GM12878 (cell line): ENCODE measurements at regions not wholly inside any gene's neighbourhood (a gene's known extent, or its start where the extent isn't known, plus 50 kb on each side); places are given as distances from the start of the nearest gene placed in this dataset.

Experiments used
- ATAC-seq: fragments of 200-7000 bp; cut with Tn5 transposase; 3 replicates; pipeline ENCODE4 v1.9.1; 2020; ENCODE audit warnings: mild to moderate bottlenecking, moderate library complexity
- BruUV-seq: library from RNA; stranded (reverse); fragments of 400-500 nt; replicated peaks from 2 replicates; lab custom pipeline; 2021; lab: Mats Ljungman, UMichigan
- CTCF ChIA-PET: fragments of 300-600 bp; sonication (Branson Sonifier 250); formaldehyde crosslinking; extraction: SDS; loops from one replicate; lab custom pipeline; 2021; ENCODE audit warnings: inconsistent platforms; lab: Yijun Ruan, JAX
- POLR2A ChIA-PET: fragments of 350-600 bp; formaldehyde crosslinking; extraction: SDS; loops from one replicate; lab custom pipeline; 2021; ENCODE audit warnings: inconsistent platforms; lab: Charles Lee
- RAD21 ChIA-PET: fragments of 300-600 bp; sonication (Branson Sonifier 250); formaldehyde crosslinking; loops from one replicate; lab custom pipeline; 2023; ENCODE audit warnings: antibody characterized with exemption; ENCODE audit not compliant: unreplicated experiment; lab: Charles Lee
- SMC1A ChIA-PET: fragments of 300-600 bp; sonication (Branson Sonifier 250); formaldehyde crosslinking; loops from one replicate; lab custom pipeline; 2023; ENCODE audit not compliant: unreplicated experiment, uncharacterized antibody; lab: Charles Lee
- DNase-seq: peaks from one replicate; pipeline ENCODE4 v3.0.0-alpha.2; 2011; ENCODE audit warnings: low read depth, low spot score
- FAIRE-seq: peaks from 3 replicates; lab custom pipeline; 2011; peaks lifted over from hg19 to GRCh38; lab: Jason Lieb, UNC
- H2AFZ ChIP-seq: 2 replicates; pipeline ENCODE4 v1.6.0; 2011; ENCODE audit warnings: low read depth, low read length, control low read depth; ENCODE audit not compliant: control insufficient read depth
- H3K27ac ChIP-seq: 2 replicates; pipeline ENCODE4 v1.5.1; 2011; ENCODE audit warnings: control low read depth; ENCODE audit not compliant: control insufficient read depth, insufficient read depth
- H3K27me3 ChIP-seq, 2 experiments: replicated peaks in 1 of 2; 2 replicates each; pipeline versions ENCODE4 v1.6.0 to v1.6.1; 2011; ENCODE audit warnings: low read length in 1 of 2; ENCODE audit not compliant: control insufficient read depth in 2 of 2, insufficient read depth in 2 of 2
- H3K36me3 ChIP-seq, 2 experiments: 2 replicates each; pipeline ENCODE4 v1.5.1; 2011; ENCODE audit warnings: low read length in 1 of 2; ENCODE audit not compliant: control insufficient read depth in 2 of 2, insufficient read depth in 2 of 2
- H3K4me1 ChIP-seq: 2 replicates; pipeline ENCODE4 v1.6.1; 2011; ENCODE audit warnings: mild to moderate bottlenecking, low read length, moderate library complexity, mixed read lengths; ENCODE audit not compliant: control insufficient read depth, insufficient read depth
- H3K4me2 ChIP-seq: 2 replicates; pipeline ENCODE4 v1.6.0; 2011; ENCODE audit warnings: control low read depth; ENCODE audit not compliant: control insufficient read depth, insufficient read depth
- H3K4me3 ChIP-seq: fragments of 200-600 bp; sonication (generic); 2 replicates; pipeline ENCODE4 v1.5.1; 2016
- H3K79me2 ChIP-seq: 2 replicates; pipeline ENCODE4 v1.6.0; 2011; ENCODE audit warnings: low read length; ENCODE audit not compliant: control insufficient read depth, insufficient read depth
- H3K9ac ChIP-seq: 2 replicates; pipeline ENCODE4 v1.8.0; 2011; ENCODE audit warnings: low read length, control low read depth, mixed read lengths; ENCODE audit not compliant: control insufficient read depth, insufficient read depth
- H3K9me3 ChIP-seq: replicated peaks from 3 replicates; pipeline ENCODE4 v1.5.1; 2011; ENCODE audit warnings: mild to moderate bottlenecking, low read length; ENCODE audit not compliant: control insufficient read depth, insufficient read depth
- H4K20me1 ChIP-seq: 2 replicates; pipeline ENCODE4 v1.6.0; 2011; ENCODE audit not compliant: control insufficient read depth, insufficient read depth
- ATF2 ChIP-seq: IDR thresholded peaks from 2 replicates; pipeline ENCODE4 v1.6.1; 2012; ENCODE audit warnings: low read length, inconsistent platforms
- CHD1 ChIP-seq: IDR thresholded peaks from 2 replicates; pipeline ENCODE4 v1.6.1; 2012; ENCODE audit warnings: low read depth, low read length, improper control_type of control experiment
- CHD2 ChIP-seq: IDR thresholded peaks from 2 replicates; pipeline ENCODE4 v1.6.1; 2011; ENCODE audit warnings: low read depth, low read length, improper control_type of control experiment, borderline replicate concordance
- EED ChIP-seq: sonication (generic); IDR thresholded peaks from 2 replicates; pipeline ENCODE4 v1.6.1; 2016; ENCODE audit warnings: antibody characterized with exemption, low read depth
- ETV6 ChIP-seq, 2 experiments: fragments of 450-650 bp in 1 of 2; IDR thresholded peaks in 1 of 2; conservative IDR thresholded peaks in 1 of 2; 2 replicates each; pipeline ENCODE4 v1.6.1; 2014; ENCODE audit warnings: antibody characterized with exemption in 1 of 2, borderline replicate concordance in 1 of 2, low read depth in 1 of 2, mild to moderate bottlenecking in 1 of 2, moderate library complexity in 1 of 2
- HDAC6 ChIP-seq: fragments of 200-600 bp; sonication (generic); IDR thresholded peaks from one replicate; pipeline ENCODE4 v1.8.0; 2017; ENCODE audit warnings: antibody characterized with exemption; ENCODE audit not compliant: unreplicated experiment
- IRF3 ChIP-seq: fragments of 450-650 bp; IDR thresholded peaks from 2 replicates; pipeline ENCODE4 v1.6.1; 2014; ENCODE audit warnings: mild to moderate bottlenecking
- KDM1A ChIP-seq: fragments of 200-600 bp; sonication (generic); IDR thresholded peaks from 2 replicates; pipeline ENCODE4 v1.6.1; 2016; ENCODE audit warnings: borderline replicate concordance
- MYC ChIP-seq: IDR thresholded peaks from 2 replicates; pipeline ENCODE4 v1.6.1; 2011; ENCODE audit warnings: mild to moderate bottlenecking, low read length, moderate library complexity, inconsistent platforms; ENCODE audit not compliant: insufficient read depth, insufficient replicate concordance, insufficient read length, severe bottlenecking
- NFXL1 ChIP-seq: fragments of 450-650 bp; IDR thresholded peaks from 2 replicates; pipeline ENCODE4 v1.6.1; 2017; ENCODE audit warnings: antibody characterized with exemption, mild to moderate bottlenecking, borderline replicate concordance
- POLR2A ChIP-seq: IDR thresholded peaks from 2 replicates; pipeline ENCODE4 v1.6.1; 2011; ENCODE audit warnings: low read depth, mild to moderate bottlenecking, low read length
- PRDM15 ChIP-seq: fragments of 450-650 bp; formaldehyde crosslinking; IDR thresholded peaks from 2 replicates; pipeline ENCODE4 v1.4.0; 2020; ENCODE audit warnings: mild to moderate bottlenecking, moderate library complexity
- SIN3A ChIP-seq: IDR thresholded peaks from 2 replicates; pipeline ENCODE4 v1.6.1; 2012; ENCODE audit warnings: low read depth, low read length, improper control_type of control experiment
- SIX5 ChIP-seq: IDR thresholded peaks from 2 replicates; pipeline ENCODE4 v1.6.1; 2011; ENCODE audit warnings: mild to moderate bottlenecking, low read depth, low read length, moderate library complexity; ENCODE audit not compliant: severe bottlenecking
- SREBF1 ChIP-seq: IDR thresholded peaks from 2 replicates; pipeline ENCODE4 v1.6.1; 2012; ENCODE audit warnings: mild to moderate bottlenecking, low read length
- STAT3 ChIP-seq: IDR thresholded peaks from 2 replicates; pipeline ENCODE4 v1.6.1; 2011; ENCODE audit warnings: low read depth, low read length, improper control_type of control experiment
- TCF12 ChIP-seq: IDR thresholded peaks from 2 replicates; pipeline ENCODE4 v1.6.1; 2011; ENCODE audit warnings: low read depth, mild to moderate bottlenecking, low read length
- TCF7 ChIP-seq: IDR thresholded peaks from 2 replicates; pipeline ENCODE4 v1.6.1; 2014; ENCODE audit warnings: antibody characterized with exemption, borderline replicate concordance
- WGBS: methylation state at CpG from one replicate; pipeline ENCODE4 v1.1.6; 2016; ENCODE audit warnings: low lambda C conversion rate; ENCODE audit not compliant: insufficient replicate concordance, insufficient coverage; ENCODE audit errors: missing lambda C conversion rate; 5-methylcytosine and 5-hydroxymethylcytosine counted together
- in situ Hi-C: fragments of 300-500 bp; cut with MboI; formaldehyde crosslinking; loops from 9 replicates; pipeline ENCODE4 v1.14.3; 2018; ENCODE audit warnings: mixed read lengths
- intact Hi-C: fragments of 100-400 bp; cut with micrococcal nuclease; formaldehyde crosslinking; loops from one replicate; pipeline ENCODE4 v1.14.2; 2022; ENCODE audit not compliant: unreplicated experiment
- TF ChIP-seq, protein P1 (sequence below): fragments of 150-350 bp; IDR thresholded peaks from 2 replicates; pipeline ENCODE4 v1.6.1; 2014; ENCODE audit warnings: mild to moderate bottlenecking, low read depth, low read length

GRCh38 chr12:45502481-45503128, 226.9 kb upstream of the ARID2 start:
- RAD21 ChIA-PET, result no interaction called here
- Histone ChIP-seq H3K79me2 (no peaks in the 10 kb centered on the region), H3K4me2 (no peak overlapping the region), H3K4me1 (no peaks in the 10 kb centered on the region), H3K27ac (no peak overlapping the region), H3K4me3 (no peak overlapping the region), H3K27me3 (no peaks in the 10 kb centered on the region), H3K9ac (no peak overlapping the region), H3K9me3 (no peaks in the 10 kb centered on the region), H4K20me1 (no peaks in the 10 kb centered on the region), H2AFZ (no peak overlapping the region), H3K36me3 (no peaks in the 10 kb centered on the region)
- CTCF ChIA-PET, result no interaction called here
- ATAC-seq (no peak), FAIRE-seq (no peak), DNase-seq (no peak)
- no peak for TF ChIP-seq ATF2
- TF ChIP-seq STAT3, result no peak
- no peak for TF ChIP-seq CHD1
- no peak for TF ChIP-seq EED
- no peak for TF ChIP-seq TCF7
- TF ChIP-seq POLR2A, result no peak
- no peak for TF ChIP-seq NFXL1
- TF ChIP-seq CHD2, result no peak
- no peak for TF ChIP-seq KDM1A
- TF ChIP-seq TCF12, result no peak
- no peak for TF ChIP-seq MYC
- no peak for TF ChIP-seq SIN3A
- no peak for TF ChIP-seq SIX5
- no peak for TF ChIP-seq SREBF1
- TF ChIP-seq ETV6 (conservative IDR thresholded peaks at IDR 0.05 in 1 of 2, IDR thresholded peaks at IDR 0.05 in 1 of 2; ENCODE audit: borderline replicate concordance in 1 of 2, low read depth in 1 of 2), result no peak
- TF ChIP-seq IRF3, result no peak
- TF ChIP-seq HDAC6, result no peak
- TF ChIP-seq PRDM15 (CRISPR knock-in tag), result no peak
- TF ChIP-seq, protein P1, sequence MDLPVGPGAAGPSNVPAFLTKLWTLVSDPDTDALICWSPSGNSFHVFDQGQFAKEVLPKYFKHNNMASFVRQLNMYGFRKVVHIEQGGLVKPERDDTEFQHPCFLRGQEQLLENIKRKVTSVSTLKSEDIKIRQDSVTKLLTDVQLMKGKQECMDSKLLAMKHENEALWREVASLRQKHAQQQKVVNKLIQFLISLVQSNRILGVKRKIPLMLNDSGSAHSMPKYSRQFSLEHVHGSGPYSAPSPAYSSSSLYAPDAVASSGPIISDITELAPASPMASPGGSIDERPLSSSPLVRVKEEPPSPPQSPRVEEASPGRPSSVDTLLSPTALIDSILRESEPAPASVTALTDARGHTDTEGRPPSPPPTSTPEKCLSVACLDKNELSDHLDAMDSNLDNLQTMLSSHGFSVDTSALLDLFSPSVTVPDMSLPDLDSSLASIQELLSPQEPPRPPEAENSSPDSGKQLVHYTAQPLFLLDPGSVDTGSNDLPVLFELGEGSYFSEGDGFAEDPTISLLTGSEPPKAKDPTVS, result no peak
- no TSS peak for BruUV-seq
- POLR2A ChIA-PET, result no interaction called here
- WGBS, result 44% methylated on average over 4 of the region's 4 CpGs
- in situ Hi-C loops (no loop called here), intact Hi-C loops (no loop called here)
- SMC1A ChIA-PET, result no interaction called here
